RKO (cell line): ENCODE measurements at regions not wholly inside any gene's neighbourhood (a gene's known extent, or its start where the extent isn't known, plus 50 kb on each side); places are given as distances from the start of the nearest gene placed in this dataset.
"Not testable (repeated sequence)": the region's sequence is repeated elsewhere in the genome, so short reads cannot be mapped to it uniquely, and the experiment has no call there.

ENCODE experiments used
- DNase-seq: peaks from one replicate; pipeline ENCODE4 v3.0.0-alpha.2; 2016; ENCODE audit warnings: low spot score

GRCh38 chrX:26597981-26598380 lies 382.0 kb downstream of the MAGEB5 start:
- DNase-seq, result no peak

GRCh38 chrX:26590849-26591248 lies 374.9 kb downstream of the MAGEB5 start:
- no peak for DNase-seq

DNA sequence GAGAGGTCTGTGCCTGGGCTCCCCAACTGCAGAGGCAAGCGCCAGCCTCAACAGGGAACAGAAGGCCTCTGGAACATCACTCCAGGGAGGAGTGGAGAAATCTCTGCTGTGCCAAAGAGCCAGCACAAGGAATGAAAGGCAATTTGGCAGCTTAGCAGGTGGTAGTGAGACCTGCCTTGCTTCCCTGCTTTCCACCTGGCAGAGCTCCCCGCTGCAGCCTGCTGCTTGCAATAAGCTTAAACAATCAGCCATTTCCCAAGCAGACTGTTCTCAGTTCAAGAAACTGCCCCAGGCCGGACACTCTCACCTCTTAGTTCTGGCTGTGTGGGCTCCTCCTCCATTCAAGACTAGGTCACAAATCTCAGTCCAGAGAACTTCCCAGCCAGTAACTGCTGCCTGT lies 370.6 kb downstream of the MAGEB5 start:
- no peak for DNase-seq

DNA sequence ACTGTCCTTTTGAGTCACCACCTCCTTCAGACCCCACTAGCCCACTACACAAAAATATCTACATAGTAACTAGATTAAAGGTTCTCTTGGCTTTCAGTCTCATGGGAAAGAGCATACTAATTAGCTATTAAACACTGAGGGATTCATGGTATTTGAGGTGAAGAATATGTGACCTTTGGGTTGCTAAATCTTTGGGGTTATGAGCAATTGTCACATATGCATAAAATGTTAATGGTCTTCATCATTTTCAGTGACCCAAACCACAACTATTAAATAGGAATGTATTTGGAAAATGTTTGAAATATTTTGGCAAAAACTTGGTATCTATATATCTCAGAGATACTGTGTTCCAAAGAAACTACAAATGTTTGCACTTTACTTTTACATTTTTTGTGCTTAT lies 365.1 kb downstream of the MAGEB5 start:
- no peak for DNase-seq

DNA sequence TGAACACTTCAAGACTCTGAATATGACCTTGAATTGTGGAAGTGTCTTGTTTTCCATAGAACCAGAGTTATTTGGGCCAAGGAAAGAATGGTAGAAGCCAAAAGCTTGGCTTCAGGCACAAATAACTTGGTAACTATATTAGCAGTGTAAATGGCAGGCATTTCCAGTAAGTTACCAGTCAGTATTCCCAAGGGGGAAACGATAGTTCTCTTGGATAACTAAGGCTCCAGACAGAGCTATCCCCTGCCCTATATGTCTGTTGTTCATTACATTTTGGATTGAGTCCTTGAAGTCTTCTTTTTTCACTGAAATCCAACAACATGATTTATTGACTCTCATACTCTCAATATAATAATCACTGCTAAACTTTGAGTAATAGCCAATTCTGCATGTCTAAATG lies 364.1 kb downstream of the MAGEB5 start:
- DNase-seq, result no peak

- no peak for DNase-seq
Measured at GRCh38 chrX:26574234-26574633, 358.3 kb downstream of the MAGEB5 start.

GRCh38 chrX:26562156-26562555 lies 346.2 kb downstream of the MAGEB5 start:
- no peak for DNase-seq

GRCh38 chrX:26559855-26560254 lies 343.9 kb downstream of the MAGEB5 start:
- no peak for DNase-seq

DNA sequence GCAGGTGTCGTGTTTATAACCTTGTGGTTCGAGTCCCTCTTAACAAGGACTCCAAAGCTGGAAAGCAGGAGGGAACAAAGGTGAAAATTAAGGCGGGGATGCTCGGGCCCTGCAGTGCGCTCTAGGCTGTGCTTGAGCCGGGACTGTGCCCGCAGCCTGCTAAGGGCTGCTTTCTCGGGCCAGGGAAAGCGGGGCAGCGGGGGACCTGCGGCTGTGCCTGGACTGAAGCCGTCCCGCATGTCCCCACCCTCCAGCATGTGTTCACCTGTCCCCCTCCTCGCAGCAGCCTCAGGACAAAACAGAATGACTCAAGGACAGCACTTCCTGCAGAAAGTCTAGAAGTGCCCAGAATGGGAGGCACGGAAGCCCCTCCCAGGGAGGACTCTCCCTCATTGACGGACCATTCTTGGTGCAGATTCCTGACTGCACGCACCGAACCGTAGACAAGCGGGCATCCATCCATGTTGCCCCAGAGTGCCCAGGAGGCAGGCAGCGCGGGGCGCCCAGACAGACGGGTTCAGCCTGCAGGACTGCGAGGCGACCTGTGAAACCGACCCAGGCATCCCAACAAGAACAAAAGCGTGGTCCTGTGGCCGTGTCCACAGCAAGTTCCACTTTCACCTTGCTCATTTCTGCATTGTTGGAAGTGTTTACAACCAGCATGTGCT lies 342.9 kb downstream of the MAGEB5 start:
- no peak for DNase-seq

GRCh38 chrX:26557691-26558321 lies 341.8 kb downstream of the MAGEB5 start:
- no peak for DNase-seq

- not testable (repeated sequence) for DNase-seq
Measured at GRCh38 chrX:26525768-26526167, 309.8 kb downstream of the MAGEB5 start.

DNA sequence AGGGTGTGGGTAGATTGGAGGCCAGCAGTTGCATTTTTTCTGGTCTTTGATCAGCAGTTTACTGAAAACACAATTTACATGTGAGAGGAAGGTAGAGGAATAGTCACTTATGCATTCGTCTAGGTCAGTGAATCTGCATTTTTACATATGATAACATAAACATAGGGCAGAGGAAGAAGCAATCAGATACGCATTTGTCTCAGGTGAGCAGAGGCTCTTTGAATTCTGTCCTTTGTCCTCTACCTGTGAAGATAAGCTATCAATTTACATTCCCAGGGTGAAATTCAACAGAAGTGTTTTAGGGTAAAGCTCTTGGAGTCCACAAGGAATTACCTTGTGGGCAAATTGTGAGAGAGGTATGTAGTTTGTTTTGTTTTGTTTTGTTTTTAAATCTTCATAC lies 306.5 kb downstream of the MAGEB5 start:
- no peak for DNase-seq

DNA sequence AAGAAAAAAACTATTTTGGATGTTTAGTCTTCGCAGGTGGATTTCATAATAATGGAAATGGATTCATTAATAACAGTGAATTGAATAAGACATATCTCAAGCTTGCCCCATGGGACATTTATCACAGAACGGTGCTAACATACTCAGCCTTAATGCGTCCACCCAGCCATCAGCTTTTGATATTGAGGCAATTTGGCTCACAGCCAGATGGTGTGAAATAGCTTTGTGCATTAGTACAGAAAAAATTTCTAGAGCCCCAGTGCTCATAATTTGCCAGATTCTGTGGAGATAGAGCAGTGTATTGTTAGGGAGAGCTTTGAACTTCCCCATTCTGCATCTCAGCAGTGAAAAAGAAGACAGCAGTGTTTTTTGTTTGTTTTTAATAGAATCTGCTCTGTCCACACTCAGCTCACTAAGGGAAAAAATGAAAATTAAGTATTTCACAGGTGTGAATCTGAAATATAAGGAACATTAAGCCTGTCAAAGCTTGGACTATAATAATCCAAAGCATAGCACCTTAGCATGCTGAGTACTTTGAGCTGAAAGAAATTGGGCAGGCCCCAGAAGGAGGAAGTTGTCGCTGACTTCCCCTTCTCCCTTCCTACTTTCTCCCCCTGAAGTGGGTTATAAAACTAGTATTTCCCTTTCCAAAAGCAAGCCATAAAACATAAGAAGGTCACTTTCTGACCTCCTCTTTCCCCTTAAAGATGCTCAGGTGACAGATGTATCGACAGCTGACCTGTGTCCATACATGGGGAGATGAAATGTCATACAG lies 295.8 kb downstream of the MAGEB5 start:
- DNase-seq, result no peak

- no peak for DNase-seq
Measured at GRCh38 chrX:26470941-26471340, 255.0 kb downstream of the MAGEB5 start.

- DNase-seq, result no peak
Measured at GRCh38 chrX:26466387-26466786, 250.4 kb downstream of the MAGEB5 start.

GRCh38 chrX:26445288-26445687 lies 229.3 kb downstream of the MAGEB5 start:
- DNase-seq, result no peak

DNA sequence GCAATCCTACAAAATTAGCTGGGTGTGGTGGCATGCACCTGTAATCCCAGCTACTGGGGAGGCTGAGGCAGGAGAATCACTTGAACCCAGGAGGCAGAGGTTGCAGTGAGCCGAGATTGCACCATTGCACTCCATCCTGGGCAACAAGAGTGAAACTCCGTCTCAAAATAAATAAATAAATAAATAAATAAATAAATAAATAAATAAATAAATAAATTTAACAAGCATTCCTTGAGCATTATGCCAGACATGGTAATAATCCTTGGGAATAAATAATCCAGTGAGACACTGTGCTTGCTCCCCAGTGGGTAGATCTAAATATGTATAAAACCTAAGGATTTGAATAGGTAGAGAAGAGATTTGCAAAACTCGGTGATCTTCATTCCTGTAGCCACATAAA lies 228.4 kb downstream of the MAGEB5 start:
- DNase-seq, result not testable (repeated sequence)

DNA sequence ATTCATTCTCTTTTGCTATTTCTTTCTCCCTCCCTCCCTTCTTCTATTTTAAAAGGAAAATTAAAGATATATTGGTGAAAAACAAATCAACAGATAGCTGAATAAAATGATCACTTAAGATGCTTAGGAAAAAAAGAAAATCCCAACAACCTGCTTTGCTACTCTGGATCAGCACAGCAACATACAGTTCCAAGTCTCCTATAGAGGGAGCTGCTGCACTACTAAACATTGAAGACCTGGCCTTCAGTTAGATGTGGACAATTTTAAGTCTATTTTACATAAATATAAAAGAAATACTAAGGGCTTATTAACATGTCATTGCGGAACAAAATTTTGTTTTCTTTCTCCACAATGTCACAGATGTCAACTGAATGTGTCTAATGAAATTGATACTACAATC lies 226.4 kb downstream of the MAGEB5 start:
- peak; percentile 65 for DNase-seq

DNA sequence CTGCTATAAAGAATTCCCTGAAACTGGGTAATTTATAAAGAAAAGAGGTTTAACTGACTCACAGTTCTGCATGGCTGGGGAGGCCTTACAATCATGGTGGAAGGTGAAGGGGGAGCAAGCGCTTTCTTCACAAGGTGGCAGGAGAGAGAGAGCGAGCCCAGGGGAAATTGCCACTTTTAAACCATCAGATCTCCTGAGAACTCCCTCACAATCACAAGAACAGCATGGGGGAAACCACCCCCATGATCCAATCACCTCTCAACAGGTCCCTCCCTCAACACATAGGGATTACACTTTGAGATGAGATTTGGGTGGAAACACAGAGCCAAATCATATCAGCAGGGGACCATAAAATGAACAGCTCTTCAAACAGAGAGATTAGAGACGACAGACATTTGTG lies 198.6 kb downstream of the MAGEB5 start:
- DNase-seq, result no peak

- DNase-seq, result no peak
Measured at GRCh38 chrX:26411045-26411444, 195.1 kb downstream of the MAGEB5 start.

DNA sequence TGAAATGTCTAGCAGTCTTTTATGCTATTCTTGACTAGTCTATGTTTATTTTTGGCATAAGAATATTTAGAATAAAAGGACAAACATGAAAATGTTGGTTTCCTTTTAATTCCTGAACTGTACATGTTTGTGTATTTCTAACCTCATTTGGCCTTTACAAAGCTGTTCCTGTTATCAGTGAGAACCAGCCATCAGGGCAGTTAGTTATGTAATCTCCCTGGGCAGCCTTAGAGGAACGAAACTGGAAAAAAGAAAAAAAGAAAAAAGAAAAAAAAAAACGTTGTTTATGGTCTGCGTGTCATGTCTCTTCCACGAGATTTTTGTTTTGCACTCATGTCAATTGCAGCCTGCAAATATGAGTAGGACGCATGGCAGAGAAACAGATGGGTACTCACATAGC lies 193.7 kb downstream of the MAGEB5 start:
- DNase-seq, result no peak

- DNase-seq, result no peak
Measured at GRCh38 chrX:26387906-26388305, 171.9 kb downstream of the MAGEB5 start.

DNA sequence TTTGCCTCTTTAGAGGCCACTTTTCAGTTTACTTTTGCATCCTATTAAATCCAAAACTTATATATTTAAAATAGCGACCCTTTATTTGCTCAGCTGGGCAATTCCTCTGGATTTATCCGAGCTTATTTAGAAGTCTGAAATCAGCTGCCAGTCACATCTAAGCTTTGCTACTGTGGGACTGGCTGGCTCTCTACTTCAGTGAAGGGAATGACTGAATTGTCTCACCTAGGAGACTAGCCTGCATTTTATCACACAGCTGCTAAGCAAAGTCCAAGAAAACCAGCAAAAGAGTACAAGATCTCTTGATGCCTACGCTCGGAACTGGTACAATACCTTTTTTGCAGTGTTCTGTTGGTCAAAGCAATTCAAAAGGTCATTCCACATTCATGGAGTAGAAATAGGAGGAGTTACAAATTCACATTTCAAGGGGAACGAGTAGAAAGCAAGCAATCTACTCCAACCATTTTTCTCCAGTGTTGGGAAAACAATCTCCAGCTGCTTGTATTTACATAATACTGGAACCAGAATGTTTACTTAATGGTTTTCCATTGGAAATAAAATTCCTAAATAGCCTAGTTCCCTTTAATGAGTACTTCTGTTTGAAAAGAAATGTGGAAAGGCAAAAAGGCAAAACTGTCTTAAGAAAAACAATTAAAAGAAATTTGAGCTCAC lies 160.2 kb downstream of the MAGEB5 start:
- DNase-seq, result no peak
